Endothelial cell (in vitro differentiated cells): ENCODE measurements at regions not wholly inside any gene's neighbourhood (a gene's known extent, or its start where the extent isn't known, plus 50 kb on each side); places are given as distances from the start of the nearest gene placed in this dataset.
"Not testable (repeated sequence)": the region's sequence is repeated elsewhere in the genome, so short reads cannot be mapped to it uniquely, and the experiment has no call there.

Source experiments
- DNase-seq: peaks from one replicate; pipeline ENCODE4 v3.0.0; 2021; ENCODE audit warnings: low spot score
- H3K27ac Mint-ChIP-seq: one replicate; pipeline ENCODE4 v1.8.0; 2021; ENCODE audit warnings: mixed read lengths, inconsistent platforms; ENCODE audit not compliant: unreplicated experiment
- H3K27me3 Mint-ChIP-seq: one replicate; pipeline ENCODE4 v1.8.0; 2021; ENCODE audit warnings: mild to moderate bottlenecking, moderate library complexity, mixed read lengths, inconsistent platforms; ENCODE audit not compliant: unreplicated experiment
- H3K36me3 Mint-ChIP-seq: one replicate; pipeline ENCODE4 v1.8.0; 2021; ENCODE audit warnings: mild to moderate bottlenecking, low read depth, mixed read lengths, inconsistent platforms; ENCODE audit not compliant: unreplicated experiment
- H3K4me1 Mint-ChIP-seq: one replicate; pipeline ENCODE4 v1.8.0; 2021; ENCODE audit warnings: mild to moderate bottlenecking, mixed read lengths, inconsistent platforms; ENCODE audit not compliant: unreplicated experiment
- H3K4me3 Mint-ChIP-seq: one replicate; pipeline ENCODE4 v1.8.0; 2021; ENCODE audit warnings: mild to moderate bottlenecking, mixed read lengths, inconsistent platforms; ENCODE audit not compliant: unreplicated experiment
- H3K9me3 Mint-ChIP-seq: one replicate; pipeline ENCODE4 v1.8.0; 2021; ENCODE audit warnings: mixed read lengths, inconsistent platforms; ENCODE audit not compliant: unreplicated experiment
- CTCF ChIP-seq: fragments of 200-600 bp; sonication (generic); IDR thresholded peaks from one replicate; pipeline ENCODE4 v1.5.0; 2021; ENCODE audit warnings: antibody characterized with exemption; ENCODE audit not compliant: unreplicated experiment

- Mint-ChIP-seq H3K27ac (no peak overlapping the region), H3K4me3 (no peak overlapping the region), H3K36me3 (no peaks in the 10 kb centered on the region), H3K27me3 (peaks cover 3% of the 10 kb centered on the region), H3K4me1 (peaks cover 25% of the 10 kb centered on the region), H3K9me3 (no peaks in the 10 kb centered on the region)
- no peak for DNase-seq
- TF ChIP-seq CTCF = no peak
Observed at GRCh38 chr20:58038123-58038654, 190.3 kb downstream of the ANKRD60 start.

GRCh38 chr20:58037631-58038030 is 190.8 kb downstream of the ANKRD60 start:
- Mint-ChIP-seq H3K9me3 (no peaks in the 10 kb centered on the region), H3K27ac (no peak overlapping the region), H3K4me3 (no peak overlapping the region), H3K4me1 (peaks cover 22% of the 10 kb centered on the region), H3K36me3 (no peaks in the 10 kb centered on the region), H3K27me3 (peaks cover 3% of the 10 kb centered on the region)
- DNase-seq = no peak
- TF ChIP-seq CTCF = no peak

GRCh38 chr20:58033026-58033536 is 195.4 kb downstream of the ANKRD60 start:
- H3K27me3 Mint-ChIP-seq = no peaks in the 10 kb centered on the region
- no peak overlapping the region for H3K4me3 Mint-ChIP-seq
- no peak for TF ChIP-seq CTCF
- no peak for DNase-seq
- no peaks in the 10 kb centered on the region for H3K9me3 Mint-ChIP-seq
- no peak overlapping the region for H3K27ac Mint-ChIP-seq
- H3K4me1 Mint-ChIP-seq = peaks cover 14% of the 10 kb centered on the region
- H3K36me3 Mint-ChIP-seq = no peaks in the 10 kb centered on the region

- H3K36me3 Mint-ChIP-seq = no peaks in the 10 kb centered on the region
- H3K9me3 Mint-ChIP-seq = no peaks in the 10 kb centered on the region
- H3K4me1 Mint-ChIP-seq = peaks cover 9% of the 10 kb centered on the region
- no peaks in the 10 kb centered on the region for H3K27me3 Mint-ChIP-seq
- no peak for TF ChIP-seq CTCF
- no peak for DNase-seq
- H3K27ac Mint-ChIP-seq = no peak overlapping the region
- H3K4me3 Mint-ChIP-seq = no peak overlapping the region
Observed at GRCh38 chr20:58032599-58032998, 195.9 kb downstream of the ANKRD60 start.

GRCh38 chr20:58031350-58031749 is 197.1 kb downstream of the ANKRD60 start:
- not testable (repeated sequence) for H3K27ac Mint-ChIP-seq, H3K27me3 Mint-ChIP-seq, H3K4me1 Mint-ChIP-seq, H3K36me3 Mint-ChIP-seq, DNase-seq, H3K9me3 Mint-ChIP-seq, H3K4me3 Mint-ChIP-seq

- Mint-ChIP-seq H3K27me3 (no peaks in the 10 kb centered on the region), H3K4me1 (peaks cover 10% of the 10 kb centered on the region), H3K27ac (no peak overlapping the region), H3K9me3 (no peaks in the 10 kb centered on the region), H3K36me3 (no peaks in the 10 kb centered on the region), H3K4me3 (no peak overlapping the region)
- TF ChIP-seq CTCF = no peak
- DNase-seq = no peak
Observed at GRCh38 chr20:58028123-58028522, 200.3 kb downstream of the ANKRD60 start.
